NCI-H524 (cell line): ENCODE measurements at regions not wholly inside any gene's neighbourhood (a gene's known extent, or its start where the extent isn't known, plus 50 kb on each side); places are given as distances from the start of the nearest gene placed in this dataset.

Experiments
- DNase-seq, 2 experiments: peaks; one replicate each; lab custom pipeline; 2025; lab: John Stamatoyannopoulos, UW

- no peak for DNase-seq
Observed at GRCh38 chr2:129766374-129766993, 213.0 kb upstream of the RAB6C start.

- no peak for DNase-seq
Observed at GRCh38 chr2:129767346-129768035, 212.0 kb upstream of the RAB6C start.

GRCh38 chr2:129768036-129768386 lies 211.5 kb upstream of the RAB6C start:
- DNase-seq: no peak

GRCh38 chr2:129768485-129769184 lies 210.8 kb upstream of the RAB6C start:
- no peak for DNase-seq

- DNase-seq: no peak
Observed at GRCh38 chr2:129769185-129769991, 210.1 kb upstream of the RAB6C start.

- no peak for DNase-seq
Observed at GRCh38 chr2:129771418-129772189, 207.9 kb upstream of the RAB6C start.

- DNase-seq: no peak
Observed at GRCh38 chr2:129772190-129772579, 207.3 kb upstream of the RAB6C start.

- DNase-seq: no peak
Observed at GRCh38 chr2:129775952-129776653, 203.4 kb upstream of the RAB6C start.

GRCh38 chr2:129777146-129777545 lies 202.3 kb upstream of the RAB6C start:
- DNase-seq: no peak

- no peak for DNase-seq
Observed at GRCh38 chr2:129777762-129778583, 201.5 kb upstream of the RAB6C start.

GRCh38 chr2:129778584-129778877 lies 200.9 kb upstream of the RAB6C start:
- DNase-seq: peak in 1 of 2 experiments; percentile 20

GRCh38 chr2:129779783-129780182 lies 199.7 kb upstream of the RAB6C start:
- DNase-seq: no peak

- DNase-seq: no peak
Observed at GRCh38 chr2:129780316-129781270, 198.9 kb upstream of the RAB6C start.

GRCh38 chr2:129781749-129782632 lies 197.5 kb upstream of the RAB6C start:
- no peak for DNase-seq

- DNase-seq: no peak
Observed at GRCh38 chr2:129782633-129782990, 196.9 kb upstream of the RAB6C start.

GRCh38 chr2:129784486-129784885 lies 195.0 kb upstream of the RAB6C start:
- DNase-seq: no peak

GRCh38 chr2:129791712-129792111 lies 187.8 kb upstream of the RAB6C start:
- no peak for DNase-seq

- no peak for DNase-seq
Observed at GRCh38 chr2:129793431-129793902, 186.0 kb upstream of the RAB6C start.
